ENCODE measurements at regions not wholly inside any gene's neighbourhood (a gene's known extent, or its start where the extent isn't known, plus 50 kb on each side); places are given as distances from the start of the nearest gene placed in this dataset.

DNA sequence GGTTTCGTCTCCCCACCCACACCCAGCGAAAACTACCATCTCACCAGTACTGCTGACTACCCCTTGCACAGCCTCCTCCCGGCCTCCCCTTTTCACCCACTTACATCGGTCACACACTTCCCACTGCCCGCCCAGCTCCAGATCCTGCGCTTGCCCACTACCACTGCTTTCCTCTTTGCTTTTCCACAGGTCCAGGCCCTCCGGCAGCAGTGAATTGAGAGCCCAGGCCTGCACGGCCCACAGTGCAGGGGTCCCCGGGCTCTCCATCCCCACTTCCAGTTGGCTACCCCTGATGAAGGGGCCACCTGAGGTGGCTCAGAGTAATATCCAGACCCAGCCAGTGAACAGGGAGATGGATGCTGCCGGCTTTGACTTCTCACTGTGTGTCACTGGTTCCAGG lies 120.2 kb upstream of the FSTL4 start:
- DNase-seq: no peak

DNA sequence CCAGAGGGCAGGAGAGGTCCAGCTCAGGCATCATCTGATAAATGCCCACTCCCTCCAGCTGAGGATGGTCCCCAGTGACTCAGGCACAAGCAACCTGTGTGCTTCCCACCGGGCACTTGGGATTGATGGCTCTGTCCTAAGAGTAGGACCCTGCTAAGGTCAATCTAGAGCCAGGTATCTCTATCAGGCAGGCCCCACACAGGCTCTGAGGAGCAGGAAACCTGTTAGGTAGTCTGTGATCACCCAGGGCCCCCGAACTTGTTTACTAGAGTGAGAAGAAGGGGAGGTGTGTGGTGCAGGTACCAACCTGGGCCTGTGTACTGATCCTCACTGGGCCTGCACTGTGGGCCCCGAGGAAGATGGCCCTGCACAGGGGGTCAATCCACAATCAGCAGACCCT lies 119.6 kb upstream of the FSTL4 start:
- DNase-seq: no peak

DNA sequence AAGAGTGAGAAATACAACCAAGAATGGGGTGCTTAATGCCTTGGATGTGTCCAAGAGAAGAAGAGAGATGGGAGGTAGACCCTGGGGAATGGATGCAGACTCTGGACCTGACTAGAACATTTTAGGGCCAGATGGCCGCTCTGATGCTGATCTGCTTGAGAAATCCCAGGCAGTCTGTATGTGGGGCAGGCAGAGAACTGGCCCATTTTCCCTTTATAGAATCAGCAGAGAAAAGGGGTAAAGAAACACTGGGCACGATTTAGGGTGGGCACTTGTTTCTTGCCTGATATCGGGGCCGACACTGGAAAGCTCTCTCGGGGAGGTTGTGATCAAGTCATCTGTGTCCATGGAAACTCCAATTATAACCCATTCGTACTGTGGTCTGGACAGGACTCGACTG lies 118.5 kb upstream of the FSTL4 start:
- no peak for DNase-seq

DNA sequence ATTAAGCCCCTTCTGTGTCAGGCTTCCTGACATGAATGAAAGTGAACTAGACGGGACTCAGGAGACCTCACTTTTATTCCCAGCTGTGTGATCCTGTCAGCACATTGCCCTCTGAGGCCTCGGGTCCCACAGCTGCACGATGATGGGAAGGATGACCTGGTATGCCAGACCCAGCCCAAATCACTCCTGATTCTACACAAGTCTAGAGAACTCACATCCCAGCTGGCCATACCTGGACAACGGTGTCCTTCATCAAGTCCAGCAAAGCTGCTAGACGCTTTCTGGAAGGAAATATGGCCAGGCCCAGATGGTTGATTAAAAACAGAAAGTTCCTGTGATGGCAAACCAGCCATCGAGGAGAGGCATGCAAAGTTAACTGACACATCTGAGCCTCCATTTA lies 118.0 kb upstream of the FSTL4 start:
- DNase-seq: no peak

DNA sequence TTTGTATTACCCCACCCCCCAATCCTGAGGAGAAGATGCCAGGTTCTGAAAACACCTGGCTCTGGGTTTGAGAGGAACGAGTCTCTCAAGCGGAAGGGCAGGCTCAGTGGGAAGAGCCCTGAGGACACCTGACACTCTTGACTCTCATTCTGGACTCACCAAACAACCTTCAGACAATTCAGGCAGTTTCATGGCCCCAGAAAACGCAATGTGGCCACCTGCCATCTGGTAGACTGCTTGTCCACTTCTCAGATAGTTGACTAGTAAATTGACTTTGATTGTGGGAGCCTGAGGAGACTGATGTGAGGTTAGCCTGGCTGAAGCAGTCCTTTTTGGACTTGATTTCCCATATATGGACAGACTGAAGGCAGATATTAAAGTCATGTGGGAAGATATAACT lies 117.5 kb upstream of the FSTL4 start:
- DNase-seq: no peak

DNA sequence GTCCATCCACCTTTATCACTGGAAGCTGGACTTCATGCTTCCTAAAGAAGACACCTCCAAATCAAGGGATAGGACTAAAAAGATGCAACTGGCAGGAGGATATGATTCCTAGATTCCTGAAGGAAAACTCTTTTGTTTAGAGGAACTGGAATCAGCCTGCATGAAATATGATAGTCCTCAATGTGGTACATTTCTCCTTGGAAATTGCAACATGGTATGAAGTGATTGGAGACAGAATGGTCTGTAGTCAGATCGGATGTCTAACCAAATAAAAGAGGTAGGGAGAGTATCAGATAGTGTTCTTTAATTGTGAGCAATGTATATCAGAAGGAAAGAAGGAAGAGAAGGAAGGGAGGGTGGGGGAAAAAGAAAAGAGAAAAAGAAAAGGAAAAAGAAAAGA lies 116.1 kb upstream of the FSTL4 start:
- no peak for DNase-seq

DNA sequence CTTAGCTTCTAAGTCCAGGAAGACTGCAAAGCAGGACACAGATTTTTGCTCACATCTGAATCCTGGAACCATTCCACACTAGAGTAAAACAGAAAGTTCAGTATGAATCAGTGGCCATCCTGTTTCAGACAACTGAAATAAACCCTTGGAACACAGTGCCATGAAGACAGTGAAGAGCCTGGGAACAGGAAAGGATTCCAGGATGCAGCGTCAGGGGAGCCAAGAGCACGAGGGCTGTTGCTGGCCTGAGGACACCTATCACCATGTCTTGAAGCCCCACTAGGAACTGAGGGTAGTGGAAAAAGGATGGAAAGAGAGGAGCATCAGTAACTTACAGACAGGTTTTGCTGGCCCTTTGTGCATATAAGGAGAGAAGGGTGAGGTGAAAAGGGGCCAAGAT lies 115.3 kb upstream of the FSTL4 start:
- DNase-seq: no peak

DNA sequence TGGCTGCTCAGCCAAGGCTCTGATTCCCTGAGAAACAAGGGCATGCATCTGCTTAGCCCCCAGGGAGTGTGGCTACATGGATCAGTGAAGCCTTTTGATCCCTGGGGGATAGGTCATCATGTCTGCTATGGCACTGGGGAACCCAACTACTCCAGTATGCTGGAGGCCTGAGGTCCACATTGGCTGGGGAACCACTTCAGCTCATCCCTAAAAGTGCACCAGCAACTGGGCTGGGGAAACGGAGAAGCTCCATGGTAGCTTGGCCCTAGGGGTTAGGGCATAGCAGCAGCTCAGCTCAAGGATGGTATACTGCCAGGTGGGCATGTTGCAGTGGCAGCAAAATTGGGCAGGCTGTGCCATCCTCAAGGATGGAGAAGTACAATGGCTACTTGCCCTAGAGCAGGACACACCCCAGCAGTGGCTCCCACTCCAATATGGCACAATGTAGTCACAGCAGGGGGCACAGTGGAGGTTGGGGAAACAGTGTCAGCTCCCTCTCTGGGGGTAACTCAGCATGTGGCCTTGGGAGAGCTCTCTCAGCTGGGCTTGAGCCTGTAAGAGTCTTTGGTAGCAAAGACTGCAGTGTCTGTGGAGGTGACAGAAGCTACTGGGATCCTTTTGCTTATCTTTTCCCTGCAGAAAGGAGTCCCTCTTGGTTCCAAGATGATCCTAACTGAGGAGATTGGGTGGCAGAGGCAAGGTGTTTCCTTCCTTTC lies 111.5 kb upstream of the FSTL4 start:
- DNase-seq: no peak

DNA sequence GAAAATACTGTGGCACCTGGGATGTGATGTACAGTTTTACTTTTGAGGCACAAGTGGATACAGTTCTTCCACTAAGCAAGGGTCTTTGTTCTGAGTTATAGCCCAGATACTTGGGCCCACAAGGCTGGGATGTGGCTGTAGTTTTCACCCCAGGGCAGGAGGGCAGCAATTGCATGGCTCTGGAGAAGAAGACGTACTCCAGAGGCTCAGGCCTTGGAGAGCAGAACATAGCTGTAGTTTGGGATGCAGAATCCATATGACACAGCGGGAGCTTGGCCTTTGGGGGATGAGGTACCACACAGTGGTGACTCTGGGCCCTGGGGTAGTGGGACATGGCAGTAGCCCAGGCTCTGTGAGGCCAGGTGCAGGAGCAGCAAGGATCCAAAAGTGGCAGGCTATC lies 110.8 kb upstream of the FSTL4 start:
- no peak for DNase-seq

DNA sequence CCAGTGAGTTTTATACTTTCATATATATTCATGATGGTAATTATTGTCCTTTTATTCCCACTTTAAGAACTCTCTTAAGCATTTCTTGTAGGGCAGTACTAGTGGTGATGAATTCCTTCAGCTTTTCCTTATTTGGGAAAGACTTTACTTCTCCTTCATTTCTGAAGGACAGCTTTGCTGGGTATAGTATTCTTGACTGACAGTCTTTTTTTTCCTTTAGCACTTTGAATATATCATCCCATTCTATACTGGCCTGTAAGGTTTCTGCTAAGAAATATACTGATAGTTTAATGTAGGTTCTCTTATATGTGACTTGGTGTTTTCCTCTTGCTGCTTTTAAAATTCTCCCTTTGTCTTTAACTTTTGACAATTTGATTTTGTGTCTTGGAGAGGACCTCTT lies 109.0 kb upstream of the FSTL4 start:
- DNase-seq: no peak

DNA sequence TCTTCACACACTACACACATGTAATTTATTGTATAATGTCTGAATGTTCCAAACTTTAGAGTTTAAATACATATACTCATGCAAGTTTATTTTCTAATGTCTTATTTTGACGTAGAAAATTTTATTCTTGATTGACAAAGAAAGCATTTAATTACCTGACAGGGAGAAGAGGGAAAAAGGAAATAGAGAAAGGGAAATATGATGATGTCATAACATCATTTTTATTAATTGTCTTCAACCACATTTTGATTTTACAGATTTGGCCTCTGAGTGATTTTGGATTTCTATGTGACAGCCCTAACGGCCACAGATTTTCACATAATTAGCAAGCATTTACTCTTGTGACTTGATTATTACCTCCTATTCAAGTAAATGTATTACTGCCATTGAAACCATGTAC lies 106.1 kb upstream of the FSTL4 start:
- DNase-seq: no peak

DNA sequence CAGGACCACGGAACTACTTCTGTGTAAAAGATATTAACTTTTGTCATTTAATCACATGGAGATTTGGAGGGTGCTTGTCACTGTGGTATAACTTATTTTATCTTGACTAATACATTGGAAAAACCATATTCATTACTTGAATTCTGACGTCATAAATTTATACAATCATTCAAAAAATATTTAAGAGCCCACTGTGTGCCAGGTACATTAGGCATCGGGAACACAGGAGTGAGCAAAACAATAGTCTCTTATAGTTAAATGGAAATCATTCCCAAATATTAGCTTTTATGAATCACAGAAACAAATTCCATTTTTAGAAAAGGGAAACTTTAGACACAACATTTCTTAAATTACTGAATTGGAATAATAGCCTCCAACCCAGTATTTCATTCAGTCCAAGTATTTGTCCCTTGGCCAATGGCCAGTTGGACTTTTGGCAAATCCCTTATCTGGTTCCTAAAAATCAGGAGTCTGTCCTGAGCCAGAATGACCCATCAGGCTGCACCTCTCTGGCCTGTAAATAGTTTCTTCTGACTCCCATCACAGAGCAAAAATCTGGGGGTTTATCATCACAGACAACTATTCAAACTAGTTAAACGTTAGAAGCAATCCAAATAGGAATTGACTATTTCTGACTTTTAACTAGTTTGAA lies 104.3 kb upstream of the FSTL4 start:
- DNase-seq: no peak

DNA sequence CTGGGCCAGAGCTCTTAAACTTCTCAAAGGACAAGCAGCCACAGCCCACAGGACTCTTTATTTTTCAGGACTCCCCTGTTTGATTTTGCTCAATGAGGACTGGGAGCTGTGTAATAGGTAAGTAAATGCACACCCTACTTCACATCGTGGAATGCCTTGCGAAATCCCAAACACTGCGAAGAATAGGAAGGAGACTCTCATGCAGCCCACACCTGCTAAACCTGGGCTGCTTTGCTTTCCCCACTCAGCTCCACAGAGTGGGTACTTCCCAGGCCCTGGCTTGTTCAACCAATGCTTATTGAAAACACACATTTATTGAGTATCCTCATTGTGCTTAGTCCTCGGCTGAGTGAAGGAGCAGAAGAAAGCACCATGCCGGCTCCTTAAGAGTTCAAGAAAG lies 103.3 kb upstream of the FSTL4 start:
- no peak for DNase-seq

DNA sequence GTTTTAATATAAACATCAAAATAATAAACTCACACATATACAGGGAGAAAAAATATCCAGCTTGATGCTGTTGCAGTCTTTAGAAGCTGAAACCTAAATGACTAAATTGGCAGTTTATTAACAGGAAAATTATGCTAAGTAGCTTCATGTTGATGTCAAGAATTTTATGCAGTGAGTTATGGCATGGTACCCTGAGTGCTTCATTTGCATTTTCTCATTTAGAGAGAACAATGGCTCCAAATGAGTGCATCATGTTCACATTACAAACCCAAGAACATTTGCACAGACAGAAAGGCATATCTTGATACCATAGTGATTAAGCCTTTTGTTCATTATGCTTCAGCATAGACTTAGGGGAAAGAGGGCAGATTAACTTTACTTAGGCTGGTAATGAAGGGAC lies 102.9 kb upstream of the FSTL4 start:
- no peak for DNase-seq

DNA sequence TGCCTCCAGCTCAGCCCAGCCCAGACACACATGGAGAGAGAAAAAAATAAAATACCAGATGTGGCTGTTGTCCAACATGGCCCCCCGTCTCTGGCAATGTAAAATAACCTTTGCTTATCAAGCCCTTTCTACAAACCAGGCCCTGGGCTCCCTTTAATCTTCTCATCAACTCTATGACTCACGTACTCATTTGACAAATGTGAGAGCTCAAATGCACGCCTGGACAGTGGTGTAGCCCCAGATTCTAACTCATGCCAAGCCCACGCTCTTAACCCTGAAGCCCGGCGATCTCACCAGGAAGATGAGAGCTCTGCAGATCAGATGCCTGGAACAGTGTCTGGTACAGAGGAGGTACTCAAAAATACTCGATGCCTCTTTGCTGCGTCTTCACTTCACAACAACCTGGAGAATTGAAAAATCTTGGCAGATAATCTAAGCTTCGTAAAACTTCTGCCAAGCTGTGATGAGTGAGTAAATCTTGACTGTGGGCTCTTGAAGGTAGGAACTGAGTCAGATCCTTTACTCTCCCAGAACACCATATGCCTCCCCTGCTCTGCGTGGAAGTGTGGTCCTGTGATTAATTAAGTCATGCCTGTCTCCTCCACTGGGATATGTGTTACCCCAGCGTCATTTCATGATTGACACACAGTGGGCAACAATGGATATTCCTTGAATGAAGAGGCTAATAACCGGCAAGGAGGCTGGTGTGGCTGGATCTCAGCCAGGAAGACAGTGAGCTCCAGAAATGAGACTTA lies 102.0 kb upstream of the FSTL4 start:
- no peak for DNase-seq

DNA sequence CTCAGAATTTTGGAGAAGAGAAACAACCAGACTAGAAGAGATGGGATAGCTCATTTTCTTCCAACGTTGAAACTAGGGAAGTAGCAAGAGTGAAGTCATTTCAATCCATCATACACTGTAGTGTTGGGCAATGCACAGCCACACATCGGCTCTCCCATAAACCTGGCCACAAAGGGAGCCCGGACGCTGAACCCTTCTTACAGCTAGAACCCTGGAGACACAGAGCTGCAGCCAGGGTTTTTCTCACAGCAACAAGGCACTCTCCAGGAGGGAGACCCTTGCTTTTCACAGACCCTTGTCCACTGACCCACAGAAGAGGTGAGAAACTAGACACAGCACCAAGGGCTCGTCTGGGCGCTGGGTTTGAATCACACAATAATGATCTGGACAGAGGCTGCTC lies 101.4 kb upstream of the FSTL4 start:
- no peak for DNase-seq

DNA sequence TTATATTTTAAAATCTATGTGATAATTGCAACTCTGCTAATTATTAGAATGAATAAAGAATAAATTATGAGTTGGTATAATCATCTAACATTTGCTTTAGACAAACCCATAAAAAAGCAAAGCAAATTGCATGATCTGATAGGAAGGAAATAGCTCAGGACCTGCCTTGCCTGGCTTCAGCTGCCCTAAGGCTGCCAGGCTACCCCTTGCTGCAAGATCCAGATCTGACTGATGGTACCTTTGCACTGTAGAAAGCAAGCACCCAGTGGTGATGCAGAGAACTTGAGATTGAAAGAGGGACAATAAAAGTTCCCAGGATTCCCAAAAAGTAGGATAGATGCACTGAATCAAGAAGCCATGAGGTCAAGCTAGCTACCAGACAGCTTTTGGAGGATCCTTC lies 100.9 kb upstream of the FSTL4 start:
- no peak for DNase-seq

DNA sequence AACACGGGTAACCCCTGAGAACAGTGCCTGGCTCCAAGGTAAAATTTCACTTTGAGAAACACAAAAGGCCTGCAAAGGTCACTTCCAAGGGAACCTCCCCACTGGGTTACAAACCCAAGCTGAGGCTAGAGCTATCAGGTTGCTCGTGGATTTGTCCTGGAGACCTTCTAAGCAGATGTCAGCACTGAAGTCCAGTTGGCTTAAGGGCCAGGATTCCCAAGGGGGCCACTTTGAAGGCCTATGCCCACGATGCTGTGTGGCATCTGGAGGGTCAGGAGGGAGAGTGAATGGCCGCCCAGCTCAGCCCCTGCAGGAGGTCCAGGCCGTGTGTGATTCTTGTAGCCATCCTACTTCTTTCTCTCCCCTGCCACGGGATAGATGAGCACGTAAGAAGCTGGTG lies 100.2 kb upstream of the FSTL4 start:
- no peak for DNase-seq

DNA sequence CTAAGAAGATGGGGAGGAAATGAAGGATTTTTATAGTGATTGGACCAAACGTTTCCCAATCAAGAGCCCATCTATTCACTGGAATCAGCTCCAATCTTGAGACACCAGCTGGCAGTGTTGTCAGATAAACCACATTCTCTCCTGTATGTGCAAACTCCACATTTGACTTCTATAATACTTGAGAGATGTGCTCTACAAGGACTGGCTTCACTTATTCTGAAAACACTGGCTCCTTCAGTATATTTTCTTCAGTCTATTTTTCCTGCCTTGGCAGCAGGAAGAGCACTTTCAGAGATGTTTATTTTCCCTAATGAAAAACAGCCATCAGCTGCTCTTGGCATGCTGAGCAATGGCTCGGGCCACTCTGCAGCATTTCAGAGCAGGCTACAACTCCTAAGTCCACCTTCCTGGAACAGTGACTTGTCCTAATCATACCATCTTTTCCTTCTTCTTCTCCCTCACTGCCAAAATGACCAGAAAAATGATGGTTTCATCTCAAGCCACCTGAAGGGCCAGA lies 96.9 kb upstream of the FSTL4 start:
- no peak for DNase-seq

DNA sequence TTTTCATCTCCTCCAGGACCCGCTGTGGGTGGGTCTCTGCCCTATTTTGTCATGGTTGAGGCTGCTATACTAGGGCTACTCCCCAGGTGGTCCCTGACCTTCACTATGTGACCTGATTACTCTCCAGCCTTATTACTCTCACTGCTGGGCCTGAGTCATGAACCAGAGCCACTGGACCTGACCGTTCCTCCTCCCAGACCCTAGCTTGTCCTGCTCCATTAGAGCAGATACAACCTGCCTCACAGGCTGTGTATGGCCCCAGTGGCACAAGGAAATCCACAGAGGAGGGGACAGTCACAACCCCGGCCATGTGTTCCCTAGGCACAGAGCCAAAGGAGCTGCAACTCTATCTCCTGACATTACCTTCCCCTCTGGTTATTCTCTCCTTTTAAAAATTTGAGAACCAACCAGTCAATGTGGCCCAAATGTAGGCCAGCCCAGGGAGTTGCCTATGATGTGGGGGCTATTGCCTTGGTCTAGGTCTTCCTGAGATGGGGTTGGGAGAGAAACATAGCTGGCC lies 96.0 kb upstream of the FSTL4 start:
- DNase-seq: no peak

DNA sequence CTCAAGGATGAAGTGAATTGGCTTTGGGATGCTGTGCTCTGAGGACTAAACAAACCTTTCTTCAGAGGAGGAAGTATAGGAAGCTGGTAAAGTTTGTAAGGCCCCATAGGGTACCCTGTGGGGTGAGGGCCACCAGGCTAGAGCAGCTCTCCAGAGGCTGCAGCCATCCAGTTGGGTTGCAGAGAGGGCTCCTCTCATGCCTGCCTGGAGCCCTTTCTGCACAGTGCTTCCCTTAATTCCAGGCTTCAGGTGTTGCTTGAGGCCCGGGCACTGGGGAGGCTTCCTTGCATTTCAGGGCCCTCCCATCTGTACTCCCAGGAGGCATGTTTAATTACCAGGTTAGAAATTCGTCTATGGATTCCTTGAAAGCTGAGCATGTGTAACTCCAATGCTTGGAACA lies 95.3 kb upstream of the FSTL4 start:
- DNase-seq: no peak

DNA sequence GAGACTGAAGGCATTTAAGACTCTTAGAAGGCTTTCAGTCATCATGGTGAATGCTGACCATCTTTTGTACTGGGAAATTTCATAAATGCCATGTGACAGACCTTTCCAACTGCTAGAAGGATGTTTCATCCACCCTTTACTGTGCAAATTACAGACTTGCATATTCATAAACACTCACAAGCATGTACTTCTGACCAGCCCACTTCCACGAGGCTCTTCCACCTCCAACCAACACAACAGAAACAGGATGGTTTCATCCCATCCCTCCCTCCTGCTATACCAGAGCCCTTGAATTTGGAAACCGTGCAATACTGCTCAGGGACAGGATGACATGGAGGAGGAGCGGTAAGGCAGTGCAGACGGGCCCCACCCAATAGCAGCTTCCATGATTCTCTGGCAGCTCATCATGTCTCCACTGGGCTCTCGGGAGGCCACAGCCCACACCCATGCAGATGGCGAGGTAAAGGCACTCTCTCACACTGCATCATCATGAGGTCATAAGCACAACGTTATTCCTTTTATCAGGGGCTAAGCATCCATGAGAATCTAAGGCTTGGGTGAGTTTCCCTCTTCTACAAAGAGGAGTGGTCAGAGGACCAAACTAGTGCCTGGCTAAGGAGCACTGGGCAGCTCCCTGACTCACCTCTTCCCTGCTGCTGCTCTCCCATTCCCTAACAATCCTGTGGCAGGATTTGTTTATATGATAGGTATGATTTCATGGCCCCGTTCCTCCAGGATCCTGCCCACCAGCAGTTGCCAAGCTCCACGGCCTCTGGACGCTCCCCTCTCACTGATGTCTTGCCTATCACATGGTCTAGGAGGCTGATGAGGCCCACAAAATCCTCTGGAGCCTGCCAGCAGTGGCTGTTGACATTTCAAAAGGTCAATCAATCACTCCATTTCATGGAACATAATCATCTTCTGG lies 94.4 kb upstream of the FSTL4 start:
- DNase-seq: no peak

DNA sequence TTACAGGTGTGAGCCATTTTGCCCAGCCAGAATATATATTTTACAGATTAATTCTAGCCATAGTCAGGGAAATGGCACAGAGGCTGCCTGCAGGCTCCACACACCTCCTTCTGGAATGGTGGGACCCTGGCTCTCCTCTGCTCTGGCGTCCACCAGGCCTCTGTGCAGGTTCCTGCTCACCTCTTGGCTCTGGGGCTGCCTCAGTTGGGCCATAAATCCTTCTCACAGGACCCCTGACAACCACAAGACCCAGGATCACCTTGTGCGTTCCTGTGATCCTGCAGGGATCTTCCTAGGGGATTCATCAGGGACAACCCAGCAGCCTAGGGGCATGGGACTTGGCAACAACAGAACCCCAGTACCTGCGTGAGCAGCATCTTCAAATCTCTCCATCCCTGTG lies 93.0 kb upstream of the FSTL4 start:
- DNase-seq: no peak

Data from CD4-positive, alpha-beta T cell treated with Interferon gamma for 1 hour (primary cell).